A673 (cell line): ENCODE measurements at regions not wholly inside any gene's neighbourhood (a gene's known extent, or its start where the extent isn't known, plus 50 kb on each side); places are given as distances from the start of the nearest gene placed in this dataset.

ENCODE experiments used
- BruUV-seq: library from RNA; stranded (reverse); fragments of 400-500 nt; replicated peaks from 2 replicates; lab custom pipeline; 2021; lab: Mats Ljungman, UMichigan
- CTCF ChIA-PET: fragments of 300-600 bp; sonication (Branson Sonifier 250); formaldehyde crosslinking; loops from one replicate; lab custom pipeline; 2022; ENCODE audit warnings: antibody characterized with exemption; lab: Charles Lee
- POLR2A ChIA-PET: fragments of 300-600 bp; sonication (Branson Sonifier 250); formaldehyde crosslinking; loops from one replicate; lab custom pipeline; 2022; ENCODE audit warnings: antibody characterized with exemption; ENCODE audit not compliant: low non-redundant PET; lab: Charles Lee
- DNase-seq: peaks from one replicate; pipeline ENCODE4 v3.0.0-alpha.2; 2015; ENCODE audit warnings: low spot score
- H3K27ac ChIP-seq: fragments of 200-600 bp; sonication (generic); 2 replicates; pipeline ENCODE4 v1.5.1; 2016; ENCODE audit warnings: mixed run types, low read depth, mild to moderate bottlenecking, mixed read lengths, antibody characterized with exemption, low read length; ENCODE audit not compliant: poor library complexity, severe bottlenecking
- H3K27me3 ChIP-seq: fragments of 200-600 bp; sonication (generic); replicated peaks from 2 replicates; pipeline ENCODE4 v1.6.1; 2017; ENCODE audit warnings: mixed run types, low read depth, mild to moderate bottlenecking, mixed read lengths, antibody characterized with exemption, low read length; ENCODE audit not compliant: insufficient read depth, poor library complexity
- H3K36me3 ChIP-seq: fragments of 200-600 bp; sonication (generic); 2 replicates; pipeline ENCODE4 v1.6.1; 2016; ENCODE audit warnings: mixed run types, mild to moderate bottlenecking, mixed read lengths, antibody characterized with exemption, low read length; ENCODE audit not compliant: insufficient read depth, poor library complexity, severe bottlenecking
- H3K4me1 ChIP-seq: fragments of 200-600 bp; sonication (generic); 2 replicates; pipeline ENCODE4 v1.6.1; 2017; ENCODE audit warnings: mixed run types, mild to moderate bottlenecking, mixed read lengths, antibody characterized with exemption, low read length; ENCODE audit not compliant: insufficient read depth, poor library complexity, severe bottlenecking
- H3K4me3 ChIP-seq: fragments of 200-600 bp; sonication (generic); 2 replicates; pipeline ENCODE4 v1.5.1; 2016; ENCODE audit warnings: low read depth, mixed run types, mild to moderate bottlenecking, mixed read lengths, low read length; ENCODE audit not compliant: poor library complexity, severe bottlenecking
- H3K9me3 ChIP-seq: fragments of 200-600 bp; sonication (generic); 2 replicates; pipeline ENCODE4 v1.6.1; 2016; ENCODE audit warnings: mixed run types, low read depth, mild to moderate bottlenecking, mixed read lengths, antibody characterized with exemption, low read length; ENCODE audit not compliant: poor library complexity, severe bottlenecking
- EZH2 ChIP-seq: fragments of 200-600 bp; sonication (generic); IDR thresholded peaks from 2 replicates; pipeline ENCODE4 v1.6.1; 2017; ENCODE audit warnings: borderline replicate concordance, low read depth, mild to moderate bottlenecking, mixed read lengths, antibody characterized with exemption, low read length; ENCODE audit not compliant: poor library complexity, severe bottlenecking
- intact Hi-C: fragments of 100-400 bp; cut with micrococcal nuclease; formaldehyde crosslinking; loops from one replicate; pipeline ENCODE4 v1.10.0; 2022; ENCODE audit not compliant: unreplicated experiment
- TF ChIP-seq, protein P1 (sequence below): fragments of 300-800, 200-600 bp; sonication (generic); conservative IDR thresholded peaks from 2 replicates; pipeline ENCODE4 v1.5.1; 2017; ENCODE audit warnings: low read depth, mild to moderate bottlenecking, antibody characterized with exemption, low read length, moderate library complexity, mixed read lengths

- no TSS peak for BruUV-seq
- POLR2A ChIA-PET, result no interaction called here
- DNase-seq, result peak; percentile 4
- intact Hi-C loops, result no loop called here
- H3K27me3 ChIP-seq, result no peaks in the 10 kb centered on the region
- no peaks in the 10 kb centered on the region for H3K9me3 ChIP-seq
- H3K36me3 ChIP-seq, result no peaks in the 10 kb centered on the region
- no peak overlapping the region for H3K4me3 ChIP-seq
- no peak for TF ChIP-seq EZH2
- TF ChIP-seq, protein P1, sequence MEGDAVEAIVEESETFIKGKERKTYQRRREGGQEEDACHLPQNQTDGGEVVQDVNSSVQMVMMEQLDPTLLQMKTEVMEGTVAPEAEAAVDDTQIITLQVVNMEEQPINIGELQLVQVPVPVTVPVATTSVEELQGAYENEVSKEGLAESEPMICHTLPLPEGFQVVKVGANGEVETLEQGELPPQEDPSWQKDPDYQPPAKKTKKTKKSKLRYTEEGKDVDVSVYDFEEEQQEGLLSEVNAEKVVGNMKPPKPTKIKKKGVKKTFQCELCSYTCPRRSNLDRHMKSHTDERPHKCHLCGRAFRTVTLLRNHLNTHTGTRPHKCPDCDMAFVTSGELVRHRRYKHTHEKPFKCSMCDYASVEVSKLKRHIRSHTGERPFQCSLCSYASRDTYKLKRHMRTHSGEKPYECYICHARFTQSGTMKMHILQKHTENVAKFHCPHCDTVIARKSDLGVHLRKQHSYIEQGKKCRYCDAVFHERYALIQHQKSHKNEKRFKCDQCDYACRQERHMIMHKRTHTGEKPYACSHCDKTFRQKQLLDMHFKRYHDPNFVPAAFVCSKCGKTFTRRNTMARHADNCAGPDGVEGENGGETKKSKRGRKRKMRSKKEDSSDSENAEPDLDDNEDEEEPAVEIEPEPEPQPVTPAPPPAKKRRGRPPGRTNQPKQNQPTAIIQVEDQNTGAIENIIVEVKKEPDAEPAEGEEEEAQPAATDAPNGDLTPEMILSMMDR, result no peak
- no peak overlapping the region for H3K27ac ChIP-seq
- CTCF ChIA-PET, result no interaction called here
- H3K4me1 ChIP-seq, result no peaks in the 10 kb centered on the region
Measured at GRCh38 chr9:73911804-73912203, 585.3 kb upstream of the RORB start.

DNA sequence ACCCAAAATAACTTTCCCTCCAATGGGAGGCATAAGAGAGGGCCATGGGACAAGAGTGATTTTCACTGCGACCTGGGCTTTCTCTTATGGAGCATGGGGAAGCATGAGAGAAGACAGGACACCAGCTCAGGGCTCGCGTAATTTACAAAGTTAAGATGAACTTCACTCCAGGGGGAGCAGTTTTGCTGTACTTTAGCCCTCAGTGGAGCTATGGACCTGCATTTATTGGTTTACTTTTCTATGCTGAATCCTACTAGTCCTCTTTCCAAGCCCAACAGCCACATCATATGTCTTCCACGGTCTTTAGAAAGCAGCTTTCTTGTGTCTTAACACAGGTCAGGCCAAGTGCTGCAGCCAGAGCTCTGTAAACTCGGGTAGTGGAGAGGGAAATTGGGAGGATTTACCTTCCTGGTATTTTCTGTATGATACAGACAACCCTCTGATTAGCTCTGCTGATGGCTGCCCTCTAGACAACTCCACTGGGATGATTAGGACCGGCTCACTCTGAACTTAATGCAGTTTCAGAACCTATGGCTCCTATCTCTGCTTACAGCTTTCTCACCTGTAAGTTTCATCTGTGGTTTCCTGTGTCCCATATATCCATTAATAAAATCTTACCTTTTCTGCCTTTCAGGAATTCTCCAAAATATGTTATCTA lies 581.0 kb upstream of the RORB start:
- CTCF ChIA-PET, result no interaction called here
- TF ChIP-seq EZH2, result no peak
- TF ChIP-seq, protein P1, result peak; percentile 31; the same call in 1 of the 2 replicates
- BruUV-seq, result no TSS peak
- intact Hi-C loops, result no loop called here
- Histone ChIP-seq H3K27ac (no peak overlapping the region), H3K9me3 (no peaks in the 10 kb centered on the region), H3K4me1 (no peaks in the 10 kb centered on the region), H3K27me3 (no peaks in the 10 kb centered on the region), H3K36me3 (no peaks in the 10 kb centered on the region), H3K4me3 (no peak overlapping the region)
- POLR2A ChIA-PET, result no interaction called here
- DNase-seq, result peak; percentile 5

DNA sequence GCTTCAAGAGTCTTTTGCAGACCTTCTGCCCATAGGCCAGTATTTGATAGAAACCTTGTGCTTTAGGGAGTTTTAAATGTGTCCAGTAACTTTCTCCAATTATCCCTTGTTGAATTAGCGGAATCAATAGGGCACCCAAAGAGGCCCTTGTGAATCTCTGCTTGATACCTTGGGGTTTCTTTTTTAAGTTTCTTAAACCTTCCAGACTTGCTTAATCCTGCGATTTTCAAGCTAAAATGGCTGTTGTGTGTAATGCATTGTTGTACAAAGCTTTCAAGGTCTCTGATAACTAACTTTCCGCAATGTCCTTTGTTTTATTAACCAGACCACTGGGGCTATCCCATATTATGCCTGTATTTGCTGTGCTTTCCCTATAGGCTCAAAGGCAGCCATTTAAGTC lies 577.4 kb upstream of the RORB start:
- Histone ChIP-seq H3K4me1 (no peaks in the 10 kb centered on the region), H3K27ac (no peak overlapping the region), H3K4me3 (no peak overlapping the region), H3K27me3 (no peaks in the 10 kb centered on the region), H3K36me3 (no peaks in the 10 kb centered on the region), H3K9me3 (no peaks in the 10 kb centered on the region)
- DNase-seq, result no peak
- CTCF ChIA-PET, result no interaction called here
- BruUV-seq, result no TSS peak
- intact Hi-C loops, result no loop called here
- TF ChIP-seq, protein P1, result no peak
- no peak for TF ChIP-seq EZH2
- POLR2A ChIA-PET, result no interaction called here
